ENCODE measurements at regions not wholly inside any gene's neighbourhood (a gene's known extent, or its start where the extent isn't known, plus 50 kb on each side); places are given as distances from the start of the nearest gene placed in this dataset.

DNA sequence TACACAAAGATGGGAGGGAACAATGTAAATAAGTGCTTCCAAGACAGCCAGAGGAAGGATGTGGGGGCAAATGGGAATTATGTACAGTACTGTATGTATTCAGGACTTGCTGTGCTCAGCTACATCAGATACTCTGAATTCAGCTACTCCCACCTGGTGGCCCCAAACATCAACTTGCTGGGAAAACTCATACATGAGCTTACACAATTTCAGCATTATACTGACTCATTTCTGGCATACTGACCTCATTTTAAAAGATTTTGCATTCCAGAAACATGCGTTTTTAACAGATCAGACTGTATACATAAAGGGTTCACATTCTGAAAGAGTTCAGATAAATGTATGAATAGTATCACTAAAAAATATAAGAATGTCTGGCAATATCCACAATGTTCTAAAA lies 59.7 kb downstream of the GPX5 start:
- Mint-ChIP-seq H3K9me3 (no peaks in the 10 kb centered on the region), H3K27ac (no peak overlapping the region), H3K4me3 (no peak overlapping the region), H3K36me3 (ENCODE audit: low read depth) (peaks cover 3% of the 10 kb centered on the region), H3K27me3 (peaks cover 65% of the 10 kb centered on the region), H3K4me1 (ENCODE audit: low read depth) (peaks cover 28% of the 10 kb centered on the region)

DNA sequence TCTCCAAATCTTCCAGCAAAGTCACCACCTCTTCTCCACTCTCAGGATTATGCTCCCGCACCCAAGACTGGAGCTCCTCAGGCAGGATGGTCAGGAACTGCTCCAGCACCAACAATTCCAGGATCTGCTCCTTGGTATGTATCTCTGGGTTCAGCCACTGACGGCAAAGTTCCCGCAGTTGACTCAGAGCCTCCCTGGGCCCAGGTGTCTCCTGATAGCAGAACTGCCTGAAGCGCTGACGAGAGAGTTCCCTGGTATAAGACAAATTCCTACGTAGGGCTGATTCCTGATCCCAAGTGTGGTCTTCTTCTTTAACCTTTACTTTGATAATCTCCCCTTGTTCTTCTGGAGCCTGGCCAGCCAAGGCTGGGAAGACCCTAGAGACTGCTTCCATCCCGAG lies 60.6 kb downstream of the GPX5 start:
- H3K9me3 Mint-ChIP-seq, result no peaks in the 10 kb centered on the region
- H3K4me3 Mint-ChIP-seq, result peak overlapping the region; percentile 83

DNA sequence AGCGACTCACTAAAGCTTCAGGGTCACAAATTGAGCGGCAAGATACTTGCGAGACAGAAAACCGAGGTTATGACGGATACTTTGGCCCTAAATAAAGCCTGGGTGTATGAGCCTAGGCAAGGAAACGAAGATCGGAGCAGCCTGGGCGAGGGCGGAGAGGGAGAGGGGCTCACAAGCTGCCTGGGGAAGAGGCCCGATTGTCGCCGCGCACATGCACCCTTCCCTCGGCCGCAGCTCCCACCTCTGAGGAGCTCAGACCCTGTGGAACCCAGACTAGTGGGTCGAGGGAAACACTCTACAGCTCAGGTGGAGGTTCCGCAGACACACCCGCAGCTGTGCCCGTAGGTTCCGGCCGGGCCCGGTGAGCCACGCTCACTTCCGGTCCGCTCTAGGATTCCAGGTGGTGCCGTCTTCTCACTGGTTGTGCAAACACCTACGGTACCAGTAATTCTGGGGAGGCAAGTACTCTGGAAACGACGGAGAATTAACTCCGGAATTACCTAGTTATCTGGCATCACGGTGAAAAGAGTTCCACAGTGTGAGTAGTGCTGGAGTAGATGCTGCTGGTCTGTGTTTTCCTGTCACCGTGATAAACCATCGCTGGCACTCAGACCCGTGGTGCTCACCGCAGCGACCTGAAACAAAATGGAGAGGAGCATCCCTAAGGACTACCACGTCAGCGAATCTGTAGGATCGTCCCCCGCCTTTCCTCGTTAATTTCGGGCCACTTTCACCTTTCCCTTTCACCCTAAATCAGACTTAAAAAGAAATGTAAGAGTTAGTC lies 61.5 kb downstream of the GPX5 start:
- Mint-ChIP-seq H3K4me1 (ENCODE audit: low read depth) (peaks cover 28% of the 10 kb centered on the region), H3K9me3 (no peaks in the 10 kb centered on the region), H3K4me3 (peak overlapping the region; percentile 83), H3K27me3 (peaks cover 78% of the 10 kb centered on the region), H3K36me3 (ENCODE audit: low read depth) (peaks cover 4% of the 10 kb centered on the region), H3K27ac (no peak overlapping the region)

More for the DNA sequence above, 60.6 kb downstream of the GPX5 start:
- Mint-ChIP-seq H3K27me3 (peaks cover 75% of the 10 kb centered on the region), H3K4me1 (ENCODE audit: low read depth) (peaks cover 28% of the 10 kb centered on the region), H3K36me3 (ENCODE audit: low read depth) (peaks cover 4% of the 10 kb centered on the region), H3K27ac (no peak overlapping the region)

DNA sequence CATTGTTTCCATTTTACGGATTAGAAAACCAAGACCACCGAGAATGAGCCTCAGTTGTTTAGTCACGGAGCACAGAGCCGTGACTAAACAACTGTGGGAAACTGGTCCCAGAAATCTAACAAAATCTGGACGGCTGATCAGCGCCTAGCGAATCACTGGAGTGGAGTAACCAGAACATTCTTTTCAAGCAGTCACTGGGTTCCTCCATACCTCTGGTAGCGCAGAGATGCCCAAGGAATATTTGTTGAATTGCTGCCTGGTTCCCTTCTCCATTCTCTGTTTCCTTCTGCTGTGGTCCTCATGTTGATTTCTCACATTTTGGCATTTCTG lies 62.0 kb downstream of the GPX5 start:
- Mint-ChIP-seq H3K27me3 (peaks cover 79% of the 10 kb centered on the region), H3K4me1 (ENCODE audit: low read depth) (peaks cover 28% of the 10 kb centered on the region)

DNA sequence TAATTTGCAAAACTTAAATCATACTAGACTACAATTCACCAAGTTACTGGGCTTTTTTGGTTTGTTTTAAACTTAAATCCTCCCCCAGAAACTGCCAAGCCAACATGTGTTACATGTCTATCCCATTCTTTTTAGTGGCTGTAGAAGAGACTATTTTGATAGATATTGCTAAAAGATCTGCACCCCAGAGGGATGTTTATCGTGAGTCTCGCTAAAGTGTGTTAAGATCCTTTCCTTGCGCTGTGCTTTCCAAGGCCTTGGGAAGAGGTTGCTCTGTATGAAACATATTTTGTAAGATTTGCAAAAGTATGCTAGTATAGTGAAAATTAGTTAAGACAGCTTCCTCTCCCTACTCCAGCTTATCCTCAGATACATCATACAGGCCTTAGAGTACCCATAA lies 63.0 kb downstream of the GPX5 start:
- Mint-ChIP-seq H3K27ac (peak overlapping the region; percentile 53), H3K36me3 (ENCODE audit: low read depth) (peaks cover 8% of the 10 kb centered on the region), H3K4me1 (ENCODE audit: low read depth) (peaks cover 28% of the 10 kb centered on the region), H3K4me3 (peak overlapping the region; percentile 61), H3K27me3 (peaks cover 82% of the 10 kb centered on the region), H3K9me3 (no peaks in the 10 kb centered on the region)

More for the DNA sequence above, 62.0 kb downstream of the GPX5 start:
- Mint-ChIP-seq H3K4me3 (peak overlapping the region; percentile 83), H3K27ac (no peak overlapping the region), H3K36me3 (ENCODE audit: low read depth) (peaks cover 4% of the 10 kb centered on the region), H3K9me3 (no peaks in the 10 kb centered on the region)

DNA sequence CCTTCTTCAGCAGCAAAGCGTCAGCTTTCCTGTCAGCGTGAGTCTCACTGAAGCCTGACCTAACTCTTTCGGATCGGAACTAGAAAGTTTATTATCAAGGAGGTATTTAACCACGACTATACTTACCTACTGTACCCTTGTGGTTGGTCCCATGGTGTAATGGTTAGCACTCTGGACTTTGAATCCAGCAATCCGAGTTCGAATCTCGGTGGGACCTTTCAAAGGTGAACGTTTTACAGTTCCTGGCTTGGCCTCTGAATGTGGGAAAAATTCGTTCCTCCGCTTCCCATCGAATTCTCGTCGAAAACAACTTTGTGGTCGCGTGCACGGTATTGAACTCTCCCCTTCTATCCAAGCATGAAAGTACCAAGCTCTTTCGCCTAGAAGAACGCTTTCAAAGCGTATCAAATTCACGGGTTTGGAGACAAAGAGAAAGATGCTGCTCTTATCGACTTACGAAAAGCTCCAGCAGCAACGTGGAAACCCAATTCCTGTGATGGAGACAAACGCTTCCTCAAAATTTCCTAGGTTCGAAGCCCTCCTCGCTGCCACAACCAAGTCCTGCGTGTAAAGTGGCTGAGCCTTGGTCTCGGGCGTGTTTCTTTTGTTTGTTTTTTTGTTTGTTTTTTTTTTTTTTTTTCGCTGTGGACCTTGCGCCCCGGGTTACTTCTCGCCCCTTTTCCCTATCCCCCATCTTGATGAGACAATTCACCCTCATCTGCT lies 63.7 kb downstream of the GPX5 start:
- Mint-ChIP-seq H3K4me3 (peak overlapping the region; percentile 61), H3K27ac (peak overlapping the region; percentile 53), H3K36me3 (ENCODE audit: low read depth) (peaks cover 8% of the 10 kb centered on the region), H3K4me1 (ENCODE audit: low read depth) (peaks cover 28% of the 10 kb centered on the region), H3K27me3 (peaks cover 80% of the 10 kb centered on the region), H3K9me3 (no peaks in the 10 kb centered on the region)

DNA sequence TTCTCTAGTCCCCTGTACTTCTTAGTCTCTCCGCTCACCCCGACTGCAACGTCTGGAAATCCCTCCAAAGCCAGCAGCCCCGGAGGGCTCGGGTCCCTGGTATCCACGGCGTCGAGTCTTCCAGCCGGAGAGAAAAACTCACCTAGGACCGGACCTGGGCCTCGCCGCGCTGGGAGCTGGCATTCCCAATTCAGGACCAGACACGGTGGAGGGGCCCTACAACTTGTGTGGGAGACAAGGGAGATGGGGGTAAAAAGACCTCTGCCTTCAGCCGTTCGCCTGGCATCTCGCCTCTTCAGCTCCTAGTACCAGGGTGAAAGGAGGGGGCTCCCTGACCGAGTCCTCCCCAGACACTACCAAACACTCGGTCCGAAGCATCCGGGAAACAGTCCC lies 64.3 kb downstream of the GPX5 start:
- H3K4me3 Mint-ChIP-seq, result peak overlapping the region; percentile 61
- peaks cover 81% of the 10 kb centered on the region for H3K27me3 Mint-ChIP-seq
- peak overlapping the region; percentile 18 for H3K27ac Mint-ChIP-seq
- H3K36me3 Mint-ChIP-seq (ENCODE audit: low read depth), result peaks cover 8% of the 10 kb centered on the region
- peaks cover 28% of the 10 kb centered on the region for H3K4me1 Mint-ChIP-seq (ENCODE audit: low read depth)
- H3K9me3 Mint-ChIP-seq, result no peaks in the 10 kb centered on the region

DNA sequence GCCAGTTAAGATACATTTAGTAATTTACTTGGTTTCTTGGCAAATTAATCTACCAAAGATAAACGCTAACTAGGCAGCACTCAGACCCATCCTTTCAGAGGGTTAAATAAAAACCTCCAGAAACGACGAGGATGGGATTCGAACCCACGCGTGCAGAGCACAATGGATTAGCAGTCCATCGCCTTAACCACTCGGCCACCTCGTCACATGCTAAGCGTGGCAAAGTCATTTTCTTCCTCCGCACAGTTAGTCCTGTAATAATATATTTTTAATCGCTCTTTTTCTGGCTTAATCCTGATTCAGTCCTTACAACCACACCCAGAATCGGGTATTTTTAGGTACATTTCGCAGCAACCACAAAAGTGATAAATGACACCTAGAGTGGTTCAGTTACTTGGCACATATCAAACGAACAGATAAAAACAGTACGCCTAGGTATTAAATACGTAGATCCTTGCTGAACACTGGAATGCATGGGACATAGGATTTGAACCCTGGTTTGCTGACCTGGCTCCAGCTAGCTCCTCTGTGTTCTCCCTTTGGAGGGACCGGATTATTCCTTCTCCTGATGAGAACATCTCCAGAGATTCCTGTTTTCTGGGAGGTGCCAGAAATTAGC lies 71.6 kb downstream of the GPX5 start:
- Mint-ChIP-seq H3K27me3 (peaks cover 58% of the 10 kb centered on the region), H3K27ac (peak overlapping the region; percentile 41), H3K36me3 (ENCODE audit: low read depth) (peaks cover 4% of the 10 kb centered on the region), H3K9me3 (no peaks in the 10 kb centered on the region), H3K4me3 (peak overlapping the region; percentile 46), H3K4me1 (ENCODE audit: low read depth) (peaks cover 4% of the 10 kb centered on the region)

DNA sequence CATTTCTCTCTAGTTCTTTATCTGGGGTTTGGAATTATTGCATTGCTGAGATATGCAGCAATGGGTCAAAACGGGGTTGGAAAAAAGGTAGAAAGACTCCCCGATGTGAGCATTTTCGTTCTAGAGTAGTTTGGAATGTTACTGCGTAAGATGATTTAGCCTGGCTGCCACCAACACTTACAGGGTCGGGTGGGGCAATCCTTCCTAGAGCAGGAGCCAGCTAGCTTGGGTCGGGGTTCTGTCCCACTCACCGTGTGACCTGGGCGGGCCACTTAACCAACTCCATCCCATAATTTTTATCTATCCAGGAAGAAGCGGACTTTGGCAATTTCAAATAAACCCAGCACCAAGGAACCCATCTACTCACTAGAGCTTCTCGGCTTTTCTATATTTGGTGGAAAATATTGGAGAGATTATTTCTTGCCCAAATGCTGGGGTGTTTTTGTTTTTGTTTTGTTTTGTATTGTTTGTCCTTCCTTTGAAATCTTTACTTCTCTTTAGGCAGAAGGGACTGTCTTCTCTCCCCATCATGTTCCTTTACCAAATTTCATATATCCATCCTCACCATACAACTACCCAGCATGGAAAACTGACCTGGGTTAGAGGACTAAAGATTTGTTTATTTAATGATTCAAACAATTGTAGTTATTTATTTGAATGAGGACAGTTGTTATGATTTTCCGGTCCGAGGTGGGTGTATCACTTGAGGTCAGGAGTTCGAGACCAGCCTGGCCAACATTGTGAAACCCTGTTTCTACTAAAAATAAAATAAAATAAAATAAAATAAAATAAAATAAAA lies 72.4 kb downstream of the GPX5 start:
- Mint-ChIP-seq H3K4me1 (ENCODE audit: low read depth) (peaks cover 4% of the 10 kb centered on the region), H3K36me3 (ENCODE audit: low read depth) (peaks cover 1% of the 10 kb centered on the region), H3K27ac (no peak overlapping the region), H3K9me3 (no peaks in the 10 kb centered on the region), H3K4me3 (peak overlapping the region; percentile 46), H3K27me3 (peaks cover 55% of the 10 kb centered on the region)

DNA sequence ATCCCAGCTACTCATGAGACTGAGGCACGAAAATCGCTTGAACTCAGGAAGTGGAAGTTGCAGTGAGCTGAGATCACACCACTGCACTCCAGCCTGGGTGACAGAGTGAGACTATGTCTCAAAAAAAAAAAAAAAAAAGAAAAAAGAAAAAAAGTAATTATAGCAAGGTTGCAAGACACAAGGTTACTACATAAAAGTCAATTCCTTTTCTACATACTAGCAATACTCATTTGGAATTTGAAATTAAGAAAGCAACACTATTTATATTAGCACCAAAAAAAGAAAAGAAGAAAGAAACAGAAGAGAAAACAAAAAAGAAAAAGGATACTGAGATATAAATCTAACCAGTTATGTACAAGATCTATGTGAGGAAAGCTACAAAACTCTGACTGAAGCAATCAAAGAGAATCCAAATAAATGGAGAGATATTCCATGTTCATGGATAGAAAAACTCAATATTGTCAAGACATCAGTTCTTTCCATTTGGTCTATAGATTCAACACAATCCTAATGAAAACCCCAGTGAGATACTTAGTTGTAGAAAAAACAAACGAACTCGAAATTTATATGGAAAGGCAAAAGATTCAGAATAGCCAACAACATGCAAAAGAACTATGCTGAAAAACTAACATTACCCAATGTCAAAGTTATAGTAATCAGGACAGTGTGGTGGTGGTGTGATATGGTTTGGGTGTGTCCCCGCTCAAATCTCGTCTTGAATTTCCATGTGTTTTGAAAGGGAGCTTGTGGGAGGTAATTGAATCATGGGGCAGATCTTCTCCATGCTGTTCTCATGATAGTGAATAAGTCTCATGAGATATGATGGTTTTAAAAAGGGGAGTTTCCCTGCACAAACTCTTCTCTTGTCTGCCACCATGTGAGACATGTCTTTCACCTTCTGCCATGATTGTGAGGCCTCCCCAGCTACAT lies 73.3 kb downstream of the GPX5 start:
- H3K4me3 Mint-ChIP-seq, result no peak overlapping the region
- no peaks in the 10 kb centered on the region for H3K9me3 Mint-ChIP-seq
- H3K27me3 Mint-ChIP-seq, result peaks cover 57% of the 10 kb centered on the region
- H3K27ac Mint-ChIP-seq, result no peak overlapping the region
- peaks cover 4% of the 10 kb centered on the region for H3K4me1 Mint-ChIP-seq (ENCODE audit: low read depth)
- no peaks in the 10 kb centered on the region for H3K36me3 Mint-ChIP-seq (ENCODE audit: low read depth)

DNA sequence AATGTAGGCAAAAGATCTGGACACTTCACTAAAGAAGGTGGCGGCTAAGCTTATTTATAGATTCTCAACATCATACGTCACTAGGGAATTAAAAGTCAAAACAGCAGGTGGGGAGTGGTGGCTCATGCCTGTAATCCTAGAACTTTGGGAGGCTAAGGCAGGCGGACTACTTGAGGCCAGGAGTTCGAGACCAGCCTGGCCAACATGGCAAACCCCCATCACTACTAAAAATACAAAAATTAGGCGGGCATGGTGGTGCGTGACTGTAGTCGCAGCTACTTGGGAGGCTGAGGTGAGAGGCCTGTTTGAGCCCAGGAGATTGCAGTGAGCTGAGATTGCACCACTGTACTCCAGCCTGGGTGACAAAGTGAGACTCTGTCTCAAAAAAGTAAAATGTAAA lies 74.6 kb downstream of the GPX5 start:
- Mint-ChIP-seq H3K36me3 (ENCODE audit: low read depth) (no peaks in the 10 kb centered on the region), H3K9me3 (no peaks in the 10 kb centered on the region), H3K4me1 (ENCODE audit: low read depth) (peaks cover 4% of the 10 kb centered on the region), H3K27ac (no peak overlapping the region), H3K4me3 (no peak overlapping the region), H3K27me3 (peaks cover 57% of the 10 kb centered on the region)

DNA sequence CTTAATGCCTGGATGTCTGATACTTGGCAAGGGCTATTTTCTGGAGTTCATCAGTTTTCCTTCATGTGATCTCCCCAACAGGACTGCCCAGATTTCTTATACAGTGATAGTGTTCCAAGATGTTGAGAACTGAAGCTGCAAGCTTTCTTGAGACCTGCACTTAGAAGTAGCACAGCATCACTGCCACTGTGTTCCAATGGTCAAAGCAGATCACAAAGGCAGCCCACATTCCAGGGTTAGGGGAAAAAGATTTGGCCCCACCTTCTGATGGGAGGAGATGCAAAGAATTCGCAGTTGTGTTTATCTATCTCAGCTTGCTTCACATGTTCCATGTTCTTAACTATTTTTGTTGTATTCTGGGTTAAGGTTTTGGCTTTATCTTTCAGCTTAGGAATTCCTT lies 78.2 kb downstream of the GPX5 start:
- H3K27ac Mint-ChIP-seq, result no peak overlapping the region
- H3K4me3 Mint-ChIP-seq, result no peak overlapping the region
- no peaks in the 10 kb centered on the region for H3K36me3 Mint-ChIP-seq (ENCODE audit: low read depth)
- peaks cover 5% of the 10 kb centered on the region for H3K4me1 Mint-ChIP-seq (ENCODE audit: low read depth)
- H3K9me3 Mint-ChIP-seq, result no peaks in the 10 kb centered on the region
- peaks cover 57% of the 10 kb centered on the region for H3K27me3 Mint-ChIP-seq

DNA sequence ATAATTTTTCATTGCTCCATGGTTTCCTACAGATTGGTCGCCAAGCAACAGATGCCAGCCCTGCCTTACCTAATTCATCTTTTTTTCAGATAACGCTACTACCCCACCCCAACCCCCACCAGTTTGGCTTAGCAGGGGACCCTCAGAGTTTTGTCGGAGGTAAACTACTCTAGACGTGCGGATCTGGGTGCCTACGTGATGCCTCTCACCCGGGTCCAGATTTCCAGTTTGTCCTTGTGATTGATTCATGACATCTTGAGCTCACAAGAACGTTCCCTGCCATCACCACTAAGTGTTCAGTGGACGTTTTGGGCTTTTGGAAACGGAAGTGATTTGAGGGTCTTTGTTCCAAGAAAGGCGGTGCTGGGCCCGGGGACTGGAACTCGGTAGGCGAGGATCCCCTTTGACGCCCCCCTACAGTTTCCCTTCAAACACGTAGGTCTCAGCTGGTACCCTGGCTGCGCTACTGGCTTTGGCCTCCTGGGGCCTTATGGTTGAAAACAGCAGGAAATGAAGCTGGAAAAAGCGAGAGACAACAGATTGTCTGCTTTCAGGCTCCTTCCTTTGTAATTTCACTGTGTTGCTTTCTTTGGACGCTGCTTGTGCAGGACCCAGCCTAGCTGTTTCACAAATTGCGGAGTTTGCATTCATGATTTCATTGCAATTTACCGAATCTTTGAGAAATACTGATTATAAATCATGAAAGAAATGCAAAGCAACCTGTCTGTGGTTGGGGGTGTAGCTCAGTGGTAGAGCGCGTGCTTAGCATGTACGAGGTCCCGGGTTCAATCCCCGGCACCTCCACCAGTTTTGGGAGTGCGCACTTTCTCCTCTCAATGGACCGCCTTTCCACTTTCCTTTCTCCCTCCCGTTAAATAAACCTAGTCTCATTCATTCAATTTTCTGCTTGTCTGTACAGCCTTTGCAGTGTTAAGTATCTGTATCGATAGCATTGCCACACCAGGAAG lies 81.0 kb downstream of the GPX5 start:
- H3K27me3 Mint-ChIP-seq, result peaks cover 61% of the 10 kb centered on the region
- H3K27ac Mint-ChIP-seq, result peak overlapping the region; percentile 83
- H3K36me3 Mint-ChIP-seq (ENCODE audit: low read depth), result no peaks in the 10 kb centered on the region
- peak overlapping the region; percentile 71 for H3K4me3 Mint-ChIP-seq
- peaks cover 5% of the 10 kb centered on the region for H3K4me1 Mint-ChIP-seq (ENCODE audit: low read depth)
- no peaks in the 10 kb centered on the region for H3K9me3 Mint-ChIP-seq

Data from stimulated activated naive CD8-positive, alpha-beta T cell treated with anti-CD3 and anti-CD28 coated beads, Interleukin-15, Interleukin-2, amounts not matched to agents 100 ng/mL and 50 ng/mL, for 24 hours (primary cell).